ENCODE measurements at regions not wholly inside any gene's neighbourhood (a gene's known extent, or its start where the extent isn't known, plus 50 kb on each side); places are given as distances from the start of the nearest gene placed in this dataset.

GRCh38 chr16:85389679-85390470 lies 223.2 kb upstream of the GSE1 start:
- DNase-seq: no peak
- Histone ChIP-seq H3K36me3 (ENCODE audit: control insufficient read depth, insufficient read depth, low read length) (no peaks in the 10 kb centered on the region), H2BK5ac (ENCODE audit: low read length) (no peak overlapping the region), H3K9ac (ENCODE audit: low read length) (no peak overlapping the region), H3K4me1 (ENCODE audit: control insufficient read depth, low read depth, low read length) (no peaks in the 10 kb centered on the region), H3K79me2 (ENCODE audit: control insufficient read depth, insufficient read depth, low read length) (no peaks in the 10 kb centered on the region), H3K4ac (ENCODE audit: low read depth, low read length) (no peak overlapping the region), H4K8ac (ENCODE audit: low read depth, low read length) (no peak overlapping the region), H3K23ac (ENCODE audit: low read length) (no peak overlapping the region), H3K27me3 (ENCODE audit: insufficient read depth, low read length, poor library complexity) (no peaks in the 10 kb centered on the region), H2BK120ac (ENCODE audit: low read depth, low read length) (no peak overlapping the region), H4K5ac (ENCODE audit: low read length) (no peak overlapping the region), H3K27ac (ENCODE audit: low read depth, low read length) (no peak overlapping the region), H2AK5ac (ENCODE audit: low read length) (no peak overlapping the region), H3K4me3 (ENCODE audit: low read length) (no peak overlapping the region), H3K56ac (ENCODE audit: low read length) (no peak overlapping the region), H3K4me2 (ENCODE audit: low read length) (no peak overlapping the region), H3K18ac (ENCODE audit: low read length) (no peak overlapping the region), H3K79me1 (ENCODE audit: low read length) (no peaks in the 10 kb centered on the region), H2BK15ac (replicated peaks; ENCODE audit: low read depth) (no peak overlapping the region)
- no CpG with 5 or more reads among the region's 19 CpGs for WGBS (ENCODE audit: extremely low coverage, insufficient coverage, low lambda C conversion rate)

DNA sequence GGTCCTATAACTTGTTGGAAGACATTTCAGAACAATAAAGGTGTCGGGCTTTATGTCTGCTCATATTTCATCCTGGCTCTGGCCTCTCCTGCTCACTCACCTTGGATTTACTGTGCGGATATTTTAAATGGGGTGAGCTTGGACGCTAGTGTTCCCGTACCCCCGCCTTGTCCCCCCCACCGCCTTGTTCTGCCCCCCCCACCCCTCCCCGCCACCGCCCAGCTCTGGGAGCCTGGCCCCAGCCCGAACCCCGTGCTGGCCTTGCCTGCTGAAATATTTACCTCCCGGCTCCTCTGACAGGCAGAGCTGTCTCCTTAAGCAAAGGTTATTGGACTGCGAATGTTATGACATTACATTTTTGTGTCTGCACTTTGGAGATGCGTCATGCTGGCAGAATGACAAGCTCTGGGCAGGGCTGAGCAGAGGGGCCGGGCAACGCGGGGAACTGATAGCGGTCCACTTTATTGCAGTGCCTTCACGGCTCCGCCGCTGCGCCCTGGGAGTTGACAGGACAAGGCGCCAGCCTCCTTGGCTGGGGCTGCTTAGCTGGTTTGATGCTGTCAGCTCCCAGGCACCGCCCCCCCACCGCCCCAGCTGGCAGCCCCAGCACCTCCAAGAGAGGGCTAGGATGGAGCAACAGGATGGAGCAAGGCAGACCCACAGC lies 222.5 kb upstream of the GSE1 start:
- Histone ChIP-seq H3K27ac (ENCODE audit: low read depth, low read length) (no peak overlapping the region), H3K4me3 (ENCODE audit: low read length) (no peak overlapping the region), H4K8ac (ENCODE audit: low read depth, low read length) (no peak overlapping the region), H2BK120ac (ENCODE audit: low read depth, low read length) (no peak overlapping the region), H2BK5ac (ENCODE audit: low read length) (no peak overlapping the region), H3K9ac (ENCODE audit: low read length) (no peak overlapping the region), H2AK5ac (ENCODE audit: low read length) (no peak overlapping the region), H3K79me2 (ENCODE audit: control insufficient read depth, insufficient read depth, low read length) (no peaks in the 10 kb centered on the region), H3K18ac (ENCODE audit: low read length) (no peak overlapping the region), H3K4ac (ENCODE audit: low read depth, low read length) (no peak overlapping the region), H3K79me1 (ENCODE audit: low read length) (no peaks in the 10 kb centered on the region), H3K27me3 (ENCODE audit: insufficient read depth, low read length, poor library complexity) (no peaks in the 10 kb centered on the region), H3K56ac (ENCODE audit: low read length) (no peak overlapping the region), H2BK15ac (replicated peaks; ENCODE audit: low read depth) (no peak overlapping the region), H3K4me2 (ENCODE audit: low read length) (no peak overlapping the region), H3K4me1 (ENCODE audit: control insufficient read depth, low read depth, low read length) (no peaks in the 10 kb centered on the region), H3K36me3 (ENCODE audit: control insufficient read depth, insufficient read depth, low read length) (no peaks in the 10 kb centered on the region), H3K23ac (ENCODE audit: low read length) (no peak overlapping the region), H4K5ac (ENCODE audit: low read length) (no peak overlapping the region)
- DNase-seq: no peak
- no CpG with 5 or more reads among the region's 24 CpGs for WGBS (ENCODE audit: extremely low coverage, insufficient coverage, low lambda C conversion rate)

- Histone ChIP-seq H3K27ac (ENCODE audit: low read depth, low read length) (no peak overlapping the region), H2BK120ac (ENCODE audit: low read depth, low read length) (no peak overlapping the region), H3K56ac (ENCODE audit: low read length) (no peak overlapping the region)
These were observed 221.9 kb upstream of the GSE1 start for GRCh38 chr16:85391175-85391707.

GRCh38 chr16:85391769-85392583 lies 221.1 kb upstream of the GSE1 start:
- no peaks in the 10 kb centered on the region for H3K27me3 ChIP-seq (ENCODE audit: insufficient read depth, low read length, poor library complexity)
- H2BK120ac ChIP-seq (ENCODE audit: low read depth, low read length): no peak overlapping the region
- H3K79me2 ChIP-seq (ENCODE audit: control insufficient read depth, insufficient read depth, low read length): no peaks in the 10 kb centered on the region
- H3K79me1 ChIP-seq (ENCODE audit: low read length): no peaks in the 10 kb centered on the region
- H2BK15ac ChIP-seq (replicated peaks; ENCODE audit: low read depth): no peak overlapping the region
- H3K4me1 ChIP-seq (ENCODE audit: control insufficient read depth, low read depth, low read length): peaks cover 4% of the 10 kb centered on the region
- no peak overlapping the region for H2BK5ac ChIP-seq (ENCODE audit: low read length)
- no peak overlapping the region for H3K56ac ChIP-seq (ENCODE audit: low read length)
- no peak overlapping the region for H3K9ac ChIP-seq (ENCODE audit: low read length)
- no peak for DNase-seq
- H3K4me3 ChIP-seq (ENCODE audit: low read length): no peak overlapping the region
- H3K36me3 ChIP-seq (ENCODE audit: control insufficient read depth, insufficient read depth, low read length): no peaks in the 10 kb centered on the region
- H2AK5ac ChIP-seq (ENCODE audit: low read length): no peak overlapping the region
- no CpG with 5 or more reads among the region's 11 CpGs for WGBS (ENCODE audit: extremely low coverage, insufficient coverage, low lambda C conversion rate)
- H4K5ac ChIP-seq (ENCODE audit: low read length): no peak overlapping the region
- H3K18ac ChIP-seq (ENCODE audit: low read length): no peak overlapping the region
- no peak overlapping the region for H3K27ac ChIP-seq (ENCODE audit: low read depth, low read length)
- H3K23ac ChIP-seq (ENCODE audit: low read length): no peak overlapping the region
- H3K4me2 ChIP-seq (ENCODE audit: low read length): no peak overlapping the region
- H3K4ac ChIP-seq (ENCODE audit: low read depth, low read length): no peak overlapping the region
- no peak overlapping the region for H4K8ac ChIP-seq (ENCODE audit: low read depth, low read length)

More at GRCh38 chr16:85391175-85391707, 221.9 kb upstream of the GSE1 start:
- Histone ChIP-seq H3K79me1 (ENCODE audit: low read length) (no peaks in the 10 kb centered on the region), H4K8ac (ENCODE audit: low read depth, low read length) (no peak overlapping the region), H4K5ac (ENCODE audit: low read length) (no peak overlapping the region), H3K4me2 (ENCODE audit: low read length) (no peak overlapping the region), H3K23ac (ENCODE audit: low read length) (no peak overlapping the region), H3K36me3 (ENCODE audit: control insufficient read depth, insufficient read depth, low read length) (no peaks in the 10 kb centered on the region), H3K9ac (ENCODE audit: low read length) (no peak overlapping the region), H3K4ac (ENCODE audit: low read depth, low read length) (no peak overlapping the region), H3K4me3 (ENCODE audit: low read length) (no peak overlapping the region), H3K18ac (ENCODE audit: low read length) (no peak overlapping the region), H2AK5ac (ENCODE audit: low read length) (no peak overlapping the region), H3K4me1 (ENCODE audit: control insufficient read depth, low read depth, low read length) (peaks cover 4% of the 10 kb centered on the region), H3K27me3 (ENCODE audit: insufficient read depth, low read length, poor library complexity) (no peaks in the 10 kb centered on the region), H2BK15ac (replicated peaks; ENCODE audit: low read depth) (no peak overlapping the region), H3K79me2 (ENCODE audit: control insufficient read depth, insufficient read depth, low read length) (no peaks in the 10 kb centered on the region), H2BK5ac (ENCODE audit: low read length) (no peak overlapping the region)
- no CpG with 5 or more reads among the region's 14 CpGs for WGBS (ENCODE audit: extremely low coverage, insufficient coverage, low lambda C conversion rate)
- no peak for DNase-seq

DNA sequence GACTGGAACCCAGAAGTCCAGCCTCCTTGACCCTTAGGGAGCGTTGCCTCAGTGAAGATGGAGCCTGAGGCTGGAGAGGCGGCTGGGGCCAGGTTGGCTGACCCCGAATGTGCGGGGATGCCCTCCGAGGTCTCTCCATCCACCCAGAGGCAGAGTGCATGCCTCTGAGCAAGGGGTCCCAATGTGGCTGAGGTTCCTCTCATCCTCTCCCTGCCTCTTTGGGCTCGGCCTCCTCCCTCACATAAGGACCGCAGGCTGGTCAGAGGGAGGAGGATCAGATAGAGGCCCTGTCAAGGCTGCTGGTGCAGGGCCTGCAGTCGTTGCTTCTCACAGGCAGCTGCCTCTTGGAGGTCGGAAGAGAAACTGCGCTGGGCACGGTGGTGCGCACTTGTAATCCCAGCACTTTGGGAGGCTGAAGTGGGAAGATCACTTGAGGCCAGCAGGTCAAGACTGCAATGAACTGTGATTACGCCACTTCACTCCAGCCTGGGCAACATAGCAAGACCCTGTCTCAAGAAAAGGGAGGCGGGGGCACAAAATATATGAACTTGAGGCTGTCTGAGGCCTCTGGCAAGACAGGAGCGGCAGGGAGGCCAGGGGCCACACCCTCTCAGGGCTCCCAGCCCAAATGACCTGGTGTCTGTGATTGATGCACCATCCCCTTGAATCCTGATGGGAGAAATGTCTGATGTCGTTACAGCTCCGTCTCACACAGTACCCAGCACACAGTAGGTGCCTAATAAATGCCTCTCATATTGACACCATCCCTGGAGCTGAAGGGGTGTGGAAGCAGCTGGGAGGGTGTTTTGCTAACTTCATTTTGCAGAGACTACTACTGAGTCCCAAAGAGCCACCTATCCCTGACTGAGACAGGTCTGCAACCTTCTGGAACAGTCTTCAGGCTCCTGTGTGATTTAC lies 220.1 kb upstream of the GSE1 start:
- no peak overlapping the region for H3K27ac ChIP-seq (ENCODE audit: low read depth, low read length)
- H2BK120ac ChIP-seq (ENCODE audit: low read depth, low read length): no peak overlapping the region
- no peak overlapping the region for H2AK5ac ChIP-seq (ENCODE audit: low read length)
- H3K23ac ChIP-seq (ENCODE audit: low read length): no peak overlapping the region
- H3K36me3 ChIP-seq (ENCODE audit: control insufficient read depth, insufficient read depth, low read length): no peaks in the 10 kb centered on the region
- H2BK5ac ChIP-seq (ENCODE audit: low read length): no peak overlapping the region
- no peak overlapping the region for H3K9ac ChIP-seq (ENCODE audit: low read length)
- no peak for DNase-seq
- no peak overlapping the region for H3K56ac ChIP-seq (ENCODE audit: low read length)
- no peak overlapping the region for H3K4me2 ChIP-seq (ENCODE audit: low read length)
- no peak overlapping the region for H4K8ac ChIP-seq (ENCODE audit: low read depth, low read length)
- no peaks in the 10 kb centered on the region for H3K79me2 ChIP-seq (ENCODE audit: control insufficient read depth, insufficient read depth, low read length)
- WGBS (ENCODE audit: extremely low coverage, insufficient coverage, low lambda C conversion rate): no CpG with 5 or more reads among the region's 17 CpGs
- H3K4me1 ChIP-seq (ENCODE audit: control insufficient read depth, low read depth, low read length): peaks cover 4% of the 10 kb centered on the region
- H3K27me3 ChIP-seq (ENCODE audit: insufficient read depth, low read length, poor library complexity): no peaks in the 10 kb centered on the region
- H3K79me1 ChIP-seq (ENCODE audit: low read length): no peaks in the 10 kb centered on the region
- no peak overlapping the region for H3K4ac ChIP-seq (ENCODE audit: low read depth, low read length)
- no peak overlapping the region for H3K18ac ChIP-seq (ENCODE audit: low read length)
- no peak overlapping the region for H4K5ac ChIP-seq (ENCODE audit: low read length)
- no peak overlapping the region for H3K4me3 ChIP-seq (ENCODE audit: low read length)
- H2BK15ac ChIP-seq (replicated peaks; ENCODE audit: low read depth): no peak overlapping the region

All from mesendoderm (in vitro differentiated cells).